IMR-90 (cell line): ENCODE measurements at regions not wholly inside any gene's neighbourhood (a gene's known extent, or its start where the extent isn't known, plus 50 kb on each side); places are given as distances from the start of the nearest gene placed in this dataset.

Source experiments
- ATAC-seq: fragments of 200-7000 bp; cut with Tn5 transposase; 2 replicates; pipeline ENCODE4 v1.9.1; 2020; ENCODE audit warnings: low read depth, mild to moderate bottlenecking, moderate library complexity
- BruUV-seq: library from RNA; stranded (reverse); fragments of 400-500 nt; replicated peaks from 2 replicates; lab custom pipeline; 2021; lab: Mats Ljungman, UMichigan
- CTCF ChIA-PET: fragments of 300-600 bp; formaldehyde crosslinking; extraction: SDS; loops from one replicate; lab custom pipeline; 2021; ENCODE audit warnings: antibody characterized with exemption; lab: Yijun Ruan, JAX
- POLR2A ChIA-PET: fragments of 300-600 bp; sonication (Branson Sonifier 250); formaldehyde crosslinking; loops from one replicate; lab custom pipeline; 2022; ENCODE audit warnings: antibody characterized with exemption; ENCODE audit not compliant: unreplicated experiment; lab: Charles Lee
- DNase-seq: peaks from one replicate; pipeline ENCODE4 v3.0.0; 2013
- H2AFZ ChIP-seq: replicated peaks from 2 replicates; pipeline ENCODE3; 2013; ENCODE audit warnings: low read length, mild to moderate bottlenecking; ENCODE audit not compliant: poor library complexity
- H2AK5ac ChIP-seq: 2 replicates; pipeline ENCODE4 v1.6.1; 2013; ENCODE audit warnings: low read depth, low read length, inconsistent platforms
- H2AK9ac ChIP-seq: replicated peaks from 2 replicates; pipeline ENCODE3; 2013; ENCODE audit warnings: mild to moderate bottlenecking, low read depth, low read length, moderate library complexity; ENCODE audit not compliant: poor library complexity
- H2BK120ac ChIP-seq: 2 replicates; pipeline ENCODE4 v1.6.1; 2013; ENCODE audit warnings: low read depth, low read length, inconsistent platforms
- H2BK15ac ChIP-seq: 3 replicates; pipeline ENCODE4 v1.6.1; 2013; ENCODE audit warnings: low read depth, low read length, inconsistent platforms
- H2BK20ac ChIP-seq: 2 replicates; pipeline ENCODE4 v1.6.1; 2013; ENCODE audit warnings: low read depth, mild to moderate bottlenecking, inconsistent platforms, low read length, moderate library complexity
- H2BK5ac ChIP-seq: 2 replicates; pipeline ENCODE4 v1.6.1; 2013; ENCODE audit warnings: mild to moderate bottlenecking, low read depth, low read length, inconsistent platforms; ENCODE audit not compliant: poor library complexity, severe bottlenecking
- H3K14ac ChIP-seq: replicated peaks from 2 replicates; pipeline ENCODE4 v1.6.1; 2013; ENCODE audit warnings: low read depth, low read length, inconsistent platforms
- H3K18ac ChIP-seq: 2 replicates; pipeline ENCODE4 v1.6.1; 2013; ENCODE audit warnings: low read depth, low read length, control low read depth
- H3K23ac ChIP-seq: 2 replicates; pipeline ENCODE4 v1.6.1; 2013; ENCODE audit warnings: low read depth, low read length, inconsistent platforms
- H3K27ac ChIP-seq: 2 replicates; pipeline ENCODE4 v1.5.1; 2013; ENCODE audit warnings: mild to moderate bottlenecking, control low read depth, low read length; ENCODE audit not compliant: insufficient read depth
- H3K27me3 ChIP-seq: 2 replicates; pipeline ENCODE4 v1.6.1; 2013; ENCODE audit warnings: low read length; ENCODE audit not compliant: control insufficient read depth, insufficient read depth
- H3K36me3 ChIP-seq: 2 replicates; pipeline ENCODE4 v1.6.1; 2013; ENCODE audit warnings: low read length, mixed read lengths; ENCODE audit not compliant: control insufficient read depth, insufficient read depth
- H3K4ac ChIP-seq: 2 replicates; pipeline ENCODE4 v1.6.1; 2013; ENCODE audit warnings: low read depth, low read length, inconsistent platforms
- H3K4me1 ChIP-seq: 2 replicates; pipeline ENCODE4 v1.6.1; 2013; ENCODE audit warnings: low read length, mixed read lengths; ENCODE audit not compliant: control insufficient read depth, insufficient read depth
- H3K4me2 ChIP-seq: 2 replicates; pipeline ENCODE4 v1.6.1; 2013; ENCODE audit warnings: low read depth, mild to moderate bottlenecking, control low read depth, low read length, moderate library complexity
- H3K4me3 ChIP-seq: 2 replicates; pipeline ENCODE4 v1.5.1; 2013; ENCODE audit warnings: low read depth, mild to moderate bottlenecking, control low read depth, low read length, moderate library complexity; ENCODE audit not compliant: insufficient read depth
- H3K56ac ChIP-seq: 2 replicates; pipeline ENCODE4 v1.6.1; 2013; ENCODE audit warnings: low read length, inconsistent platforms; ENCODE audit not compliant: insufficient read depth; ENCODE audit errors: extremely low read depth
- H3K79me1 ChIP-seq, 2 experiments: 2 replicates each; pipeline ENCODE4 v1.6.1; 2013; ENCODE audit warnings: low read length in 2 of 2, inconsistent platforms in 1 of 2, low read depth in 1 of 2
- H3K9ac ChIP-seq: 2 replicates; pipeline ENCODE4 v1.6.1; 2013; ENCODE audit warnings: low read depth, low read length, control low read depth
- H3K9me1 ChIP-seq: 2 replicates; pipeline ENCODE4 v1.6.1; 2013; ENCODE audit warnings: low read length, inconsistent platforms; ENCODE audit not compliant: insufficient read depth
- H3K9me3 ChIP-seq: 2 replicates; pipeline ENCODE4 v1.6.1; 2013; ENCODE audit warnings: low read length; ENCODE audit not compliant: control insufficient read depth, insufficient read depth
- H4K20me1 ChIP-seq: 2 replicates; pipeline ENCODE4 v1.6.1; 2013; ENCODE audit warnings: low read length, inconsistent platforms; ENCODE audit not compliant: insufficient read depth
- H4K5ac ChIP-seq: 2 replicates; pipeline ENCODE4 v1.6.1; 2013; ENCODE audit warnings: mild to moderate bottlenecking, low read depth, low read length, control low read depth
- H4K8ac ChIP-seq, 2 experiments: 2 replicates each; pipeline ENCODE4 v1.6.1; 2013; ENCODE audit warnings: low read depth in 2 of 2, low read length in 2 of 2, control low read depth in 1 of 2, inconsistent platforms in 1 of 2
- H4K91ac ChIP-seq: 2 replicates; pipeline ENCODE4 v1.6.1; 2013; ENCODE audit warnings: low read depth, low read length, inconsistent platforms; ENCODE audit not compliant: insufficient read depth
- BHLHE40 ChIP-seq: fragments of 150-350 bp; IDR thresholded peaks from 2 replicates; pipeline ENCODE4 v1.6.1; 2016; ENCODE audit warnings: mild to moderate bottlenecking, low read depth, low read length
- CEBPB ChIP-seq: IDR thresholded peaks from 2 replicates; pipeline ENCODE4 v1.6.1; 2012; ENCODE audit warnings: low read depth, low read length, improper control_type of control experiment
- CHD1 ChIP-seq: IDR thresholded peaks from 2 replicates; pipeline ENCODE4 v1.6.1; 2012; ENCODE audit warnings: low read depth, low read length, improper control_type of control experiment
- FOS ChIP-seq: fragments of 150-350 bp; IDR thresholded peaks from 2 replicates; pipeline ENCODE4 v1.6.1; 2016; ENCODE audit warnings: low read depth, low read length
- MAFK ChIP-seq: IDR thresholded peaks from 2 replicates; pipeline ENCODE4 v1.6.1; 2012; ENCODE audit warnings: low read depth, low read length, improper control_type of control experiment
- MAZ ChIP-seq: IDR thresholded peaks from 2 replicates; pipeline ENCODE4 v1.6.1; 2012; ENCODE audit warnings: low read depth, mild to moderate bottlenecking, low read length, improper control_type of control experiment, moderate library complexity, borderline replicate concordance
- MXI1 ChIP-seq: IDR thresholded peaks from 2 replicates; pipeline ENCODE4 v1.6.1; 2012; ENCODE audit warnings: low read depth, mild to moderate bottlenecking, low read length, moderate library complexity, borderline replicate concordance
- NFE2L2 ChIP-seq: fragments of 150-350 bp; IDR thresholded peaks from 2 replicates; pipeline ENCODE4 v1.6.1; 2016; ENCODE audit warnings: low read depth, mild to moderate bottlenecking, low read length
- POLR2A ChIP-seq: IDR thresholded peaks from 2 replicates; pipeline ENCODE4 v1.6.1; 2012; ENCODE audit warnings: mild to moderate bottlenecking, low read depth, low read length
- RAD21 ChIP-seq: IDR thresholded peaks from 2 replicates; pipeline ENCODE4 v1.6.1; 2012; ENCODE audit warnings: low read length, improper control_type of control experiment
- RCOR1 ChIP-seq: IDR thresholded peaks from 2 replicates; pipeline ENCODE4 v1.6.1; 2012; ENCODE audit warnings: mild to moderate bottlenecking, low read length, improper control_type of control experiment; ENCODE audit not compliant: insufficient replicate concordance
- RFX5 ChIP-seq: IDR thresholded peaks from 2 replicates; pipeline ENCODE4 v1.8.0; 2012; ENCODE audit warnings: low read depth, mild to moderate bottlenecking, low read length, moderate library complexity
- SMC3 ChIP-seq: fragments of 150-350 bp; IDR thresholded peaks from 2 replicates; pipeline ENCODE4 v1.6.1; 2016; ENCODE audit warnings: low read depth, mild to moderate bottlenecking, antibody characterized with exemption, low read length, moderate library complexity
- WGBS, 2 experiments: methylation state at CpG; one replicate each; pipeline versions ENCODE4 v1.1.5 to v1.1.7; 2013; ENCODE audit warnings: missing lambda C conversion rate in 2 of 2; ENCODE audit not compliant: insufficient read length in 1 of 2; ENCODE audit errors: extremely low coverage in 2 of 2; 5-methylcytosine and 5-hydroxymethylcytosine counted together
- dilution Hi-C: fragments of 300-500 bp; cut with HindIII; formaldehyde crosslinking; loops from one replicate; pipeline ENCODE4 v1.14.3; 2018; ENCODE audit warnings: low sequenced_read_pairs; ENCODE audit not compliant: unreplicated experiment
- in situ Hi-C: fragments of 300-500 bp; cut with MboI; formaldehyde crosslinking; loops from 3 replicates; pipeline ENCODE4 v1.14.3; 2019; ENCODE audit warnings: low sequenced_read_pairs, inconsistent platforms, mixed read lengths
- intact Hi-C: fragments of 100-400 bp; cut with micrococcal nuclease; formaldehyde crosslinking; loops from 2 replicates; pipeline ENCODE4 v1.10.0; 2022
- TF ChIP-seq, protein P1 (sequence below): fragments of 150-350 bp; IDR thresholded peaks from 2 replicates; pipeline ENCODE4 v1.6.1; 2017; ENCODE audit warnings: mild to moderate bottlenecking, antibody characterized with exemption, low read length, low read depth
- TF ChIP-seq, protein P2 (sequence below): fragments of 150-350 bp; IDR thresholded peaks from 2 replicates; pipeline ENCODE4 v1.6.1; 2016; ENCODE audit warnings: low read depth, mild to moderate bottlenecking, low read length, moderate library complexity, borderline replicate concordance
- TF ChIP-seq, protein P3 (sequence below): conservative IDR thresholded peaks from 2 replicates; pipeline ENCODE4 v1.5.1; 2012; ENCODE audit warnings: mild to moderate bottlenecking, low read depth, low read length, improper control_type of control experiment

DNA sequence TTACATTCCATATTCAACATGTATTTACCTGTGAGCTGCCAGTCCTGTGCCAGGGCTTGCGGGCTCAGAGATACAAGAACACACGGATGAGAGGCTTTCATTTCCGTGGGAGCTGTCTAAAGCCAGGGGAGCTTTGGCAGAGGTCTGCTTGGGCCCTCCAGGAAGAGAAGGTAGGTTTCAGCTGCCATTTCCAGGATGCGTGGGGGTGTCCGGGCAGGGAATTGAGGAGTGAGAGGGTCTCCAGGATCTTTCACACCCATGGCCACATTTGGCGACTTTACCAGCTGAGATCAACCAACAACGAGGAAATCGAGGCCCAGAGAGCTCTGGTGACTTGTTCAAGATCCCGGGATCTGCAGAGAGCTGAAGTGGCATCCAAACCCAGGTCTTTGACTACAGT is 119.6 kb downstream of the BUD13 start:
- Histone ChIP-seq H3K4ac (no peak overlapping the region), H4K5ac (no peak overlapping the region), H2BK15ac (no peak overlapping the region), H4K91ac (no peak overlapping the region), H3K9ac (no peak overlapping the region), H3K27me3 (peaks cover 4% of the 10 kb centered on the region), H3K4me1 (no peaks in the 10 kb centered on the region), H3K9me1 (no peaks in the 10 kb centered on the region), H2BK120ac (no peak overlapping the region), H3K23ac (no peak overlapping the region), H2BK5ac (no peak overlapping the region), H3K4me2 (no peak overlapping the region), H2BK20ac (no peak overlapping the region), H2AK9ac (no peak overlapping the region), H3K79me1 (no peaks in the 10 kb centered on the region), H3K27ac (no peak overlapping the region), H3K9me3 (no peaks in the 10 kb centered on the region), H3K56ac (no peak overlapping the region), H4K8ac (no peak overlapping the region), H2AK5ac (no peak overlapping the region), H2AFZ (no peak overlapping the region), H3K36me3 (no peaks in the 10 kb centered on the region), H3K14ac (no peak overlapping the region), H3K4me3 (no peak overlapping the region), H4K20me1 (no peaks in the 10 kb centered on the region), H3K18ac (no peak overlapping the region)
- dilution Hi-C loops (no loop called here), intact Hi-C loops (no loop called here), in situ Hi-C loops (no loop called here)
- DNase-seq (no peak), ATAC-seq (no peak)
- WGBS, 2 experiments = 73% methylated on average over 3 of the region's 9 CpGs; no CpG with 5 or more reads in 1 of the 2 experiments
- POLR2A ChIA-PET = no interaction called here
- TF ChIP-seq SMC3 = no peak
- TF ChIP-seq MAFK = no peak
- TF ChIP-seq CHD1 = no peak
- TF ChIP-seq, protein P1, sequence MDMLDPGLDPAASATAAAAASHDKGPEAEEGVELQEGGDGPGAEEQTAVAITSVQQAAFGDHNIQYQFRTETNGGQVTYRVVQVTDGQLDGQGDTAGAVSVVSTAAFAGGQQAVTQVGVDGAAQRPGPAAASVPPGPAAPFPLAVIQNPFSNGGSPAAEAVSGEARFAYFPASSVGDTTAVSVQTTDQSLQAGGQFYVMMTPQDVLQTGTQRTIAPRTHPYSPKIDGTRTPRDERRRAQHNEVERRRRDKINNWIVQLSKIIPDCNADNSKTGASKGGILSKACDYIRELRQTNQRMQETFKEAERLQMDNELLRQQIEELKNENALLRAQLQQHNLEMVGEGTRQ = no peak
- no peak for TF ChIP-seq MXI1
- no peak for TF ChIP-seq RCOR1
- TF ChIP-seq MAZ = no peak
- TF ChIP-seq, protein P2, sequence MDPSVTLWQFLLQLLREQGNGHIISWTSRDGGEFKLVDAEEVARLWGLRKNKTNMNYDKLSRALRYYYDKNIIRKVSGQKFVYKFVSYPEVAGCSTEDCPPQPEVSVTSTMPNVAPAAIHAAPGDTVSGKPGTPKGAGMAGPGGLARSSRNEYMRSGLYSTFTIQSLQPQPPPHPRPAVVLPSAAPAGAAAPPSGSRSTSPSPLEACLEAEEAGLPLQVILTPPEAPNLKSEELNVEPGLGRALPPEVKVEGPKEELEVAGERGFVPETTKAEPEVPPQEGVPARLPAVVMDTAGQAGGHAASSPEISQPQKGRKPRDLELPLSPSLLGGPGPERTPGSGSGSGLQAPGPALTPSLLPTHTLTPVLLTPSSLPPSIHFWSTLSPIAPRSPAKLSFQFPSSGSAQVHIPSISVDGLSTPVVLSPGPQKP = no peak
- TF ChIP-seq, protein P3, sequence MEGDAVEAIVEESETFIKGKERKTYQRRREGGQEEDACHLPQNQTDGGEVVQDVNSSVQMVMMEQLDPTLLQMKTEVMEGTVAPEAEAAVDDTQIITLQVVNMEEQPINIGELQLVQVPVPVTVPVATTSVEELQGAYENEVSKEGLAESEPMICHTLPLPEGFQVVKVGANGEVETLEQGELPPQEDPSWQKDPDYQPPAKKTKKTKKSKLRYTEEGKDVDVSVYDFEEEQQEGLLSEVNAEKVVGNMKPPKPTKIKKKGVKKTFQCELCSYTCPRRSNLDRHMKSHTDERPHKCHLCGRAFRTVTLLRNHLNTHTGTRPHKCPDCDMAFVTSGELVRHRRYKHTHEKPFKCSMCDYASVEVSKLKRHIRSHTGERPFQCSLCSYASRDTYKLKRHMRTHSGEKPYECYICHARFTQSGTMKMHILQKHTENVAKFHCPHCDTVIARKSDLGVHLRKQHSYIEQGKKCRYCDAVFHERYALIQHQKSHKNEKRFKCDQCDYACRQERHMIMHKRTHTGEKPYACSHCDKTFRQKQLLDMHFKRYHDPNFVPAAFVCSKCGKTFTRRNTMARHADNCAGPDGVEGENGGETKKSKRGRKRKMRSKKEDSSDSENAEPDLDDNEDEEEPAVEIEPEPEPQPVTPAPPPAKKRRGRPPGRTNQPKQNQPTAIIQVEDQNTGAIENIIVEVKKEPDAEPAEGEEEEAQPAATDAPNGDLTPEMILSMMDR = no peak
- no peak for TF ChIP-seq RFX5
- no peak for TF ChIP-seq BHLHE40
- TF ChIP-seq CEBPB = no peak
- TF ChIP-seq FOS = no peak
- no peak for TF ChIP-seq POLR2A
- no peak for TF ChIP-seq RAD21
- no peak for TF ChIP-seq NFE2L2
- CTCF ChIA-PET = no interaction called here
- BruUV-seq = no TSS peak
